Epithelial cell of esophagus (primary cell): ENCODE measurements at regions not wholly inside any gene's neighbourhood (a gene's known extent, or its start where the extent isn't known, plus 50 kb on each side); places are given as distances from the start of the nearest gene placed in this dataset.

Experiments used
- DNase-seq: peaks from one replicate; pipeline ENCODE4 v3.0.0; 2010; ENCODE audit warnings: low read depth
- H3K4me3 ChIP-seq: 2 replicates; pipeline ENCODE4 v1.5.1; 2011; ENCODE audit warnings: mild to moderate bottlenecking, low read length, control low read depth
- CTCF ChIP-seq: IDR thresholded peaks from 2 replicates; pipeline ENCODE4 v1.5.1; 2011; ENCODE audit warnings: low read depth, mild to moderate bottlenecking, low read length, control low read depth, inconsistent platforms; ENCODE audit not compliant: insufficient read depth; ENCODE audit errors: missing control alignments

- TF ChIP-seq CTCF, result no peak
- DNase-seq, result no peak
- H3K4me3 ChIP-seq, result no peak overlapping the region
Measured at GRCh38 chr12:107554941-107555340, 130.7 kb upstream of the PWP1 start.

- DNase-seq, result peak; percentile 74
- H3K4me3 ChIP-seq, result no peak overlapping the region
- TF ChIP-seq CTCF, result no peak
Measured at GRCh38 chr12:107557026-107557425, 128.6 kb upstream of the PWP1 start.

- no peak for DNase-seq
- TF ChIP-seq CTCF, result no peak
- H3K4me3 ChIP-seq, result no peak overlapping the region
Measured at GRCh38 chr12:107557589-107558100, 128.0 kb upstream of the PWP1 start.

GRCh38 chr12:107558141-107558815 is 127.3 kb upstream of the PWP1 start:
- no peak for TF ChIP-seq CTCF
- no peak for DNase-seq
- no peak overlapping the region for H3K4me3 ChIP-seq

GRCh38 chr12:107558816-107559382 is 126.7 kb upstream of the PWP1 start:
- no peak for DNase-seq
- no peak for TF ChIP-seq CTCF
- no peak overlapping the region for H3K4me3 ChIP-seq

- no peak overlapping the region for H3K4me3 ChIP-seq
- no peak for TF ChIP-seq CTCF
- DNase-seq, result peak; percentile 10
Measured at GRCh38 chr12:107560165-107560898, 125.3 kb upstream of the PWP1 start.

GRCh38 chr12:107560899-107561285 is 124.7 kb upstream of the PWP1 start:
- DNase-seq, result peak; percentile 84
- no peak overlapping the region for H3K4me3 ChIP-seq
- no peak for TF ChIP-seq CTCF
